ENCODE measurements at regions not wholly inside any gene's neighbourhood (a gene's known extent, or its start where the extent isn't known, plus 50 kb on each side); places are given as distances from the start of the nearest gene placed in this dataset.

DNA sequence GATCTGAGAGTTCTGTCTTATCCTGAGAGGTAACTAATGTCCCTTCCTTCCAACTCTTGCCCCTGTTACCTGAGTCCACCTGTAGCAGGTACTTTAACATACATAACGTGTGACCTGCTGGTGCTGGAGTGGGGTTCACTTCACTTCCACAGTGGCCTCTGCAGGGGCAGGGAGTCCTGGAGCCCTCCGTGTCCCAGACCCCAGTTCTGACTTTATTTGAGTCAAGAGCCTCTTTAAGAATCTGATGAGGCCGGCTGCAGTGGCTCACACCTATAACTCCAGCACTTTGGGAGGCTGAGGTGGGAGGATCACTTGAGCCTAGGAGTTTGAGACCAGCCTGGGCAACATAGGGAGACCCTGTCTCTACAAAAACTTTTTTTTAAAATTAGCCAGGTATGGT is 117.0 kb upstream of the RET start:
- TF ChIP-seq MAZ (IDR thresholded peaks at IDR 0.05; ENCODE audit: borderline replicate concordance, low read depth, low read length) = no peak
- TF ChIP-seq RFX5 (IDR thresholded peaks at IDR 0.05; ENCODE audit: low read depth, low read length) = no peak
- no peak for TF ChIP-seq NFE2L2 (IDR thresholded peaks at IDR 0.05; ENCODE audit: low read depth, low read length)
- no peak for TF ChIP-seq FOS (IDR thresholded peaks at IDR 0.05; ENCODE audit: low read depth, low read length)
- TF ChIP-seq, protein P1, sequence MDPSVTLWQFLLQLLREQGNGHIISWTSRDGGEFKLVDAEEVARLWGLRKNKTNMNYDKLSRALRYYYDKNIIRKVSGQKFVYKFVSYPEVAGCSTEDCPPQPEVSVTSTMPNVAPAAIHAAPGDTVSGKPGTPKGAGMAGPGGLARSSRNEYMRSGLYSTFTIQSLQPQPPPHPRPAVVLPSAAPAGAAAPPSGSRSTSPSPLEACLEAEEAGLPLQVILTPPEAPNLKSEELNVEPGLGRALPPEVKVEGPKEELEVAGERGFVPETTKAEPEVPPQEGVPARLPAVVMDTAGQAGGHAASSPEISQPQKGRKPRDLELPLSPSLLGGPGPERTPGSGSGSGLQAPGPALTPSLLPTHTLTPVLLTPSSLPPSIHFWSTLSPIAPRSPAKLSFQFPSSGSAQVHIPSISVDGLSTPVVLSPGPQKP (IDR thresholded peaks at IDR 0.05; ENCODE audit: borderline replicate concordance, low read depth, low read length) = no peak
- TF ChIP-seq MXI1 (IDR thresholded peaks at IDR 0.05; ENCODE audit: borderline replicate concordance, low read depth, low read length) = no peak
- TF ChIP-seq RCOR1 (IDR thresholded peaks at IDR 0.05; ENCODE audit: insufficient replicate concordance, low read length) = no peak
- no peak for TF ChIP-seq POLR2A (IDR thresholded peaks at IDR 0.05; ENCODE audit: low read depth, low read length)
- no peak for TF ChIP-seq CHD1 (IDR thresholded peaks at IDR 0.05; ENCODE audit: low read depth, low read length)
- no peak for TF ChIP-seq RAD21 (IDR thresholded peaks at IDR 0.05; ENCODE audit: low read length)
- no peak for TF ChIP-seq MAFK (IDR thresholded peaks at IDR 0.05; ENCODE audit: low read depth, low read length)
- no peak for TF ChIP-seq SMC3 (IDR thresholded peaks at IDR 0.05; ENCODE audit: low read depth, low read length)
- TF ChIP-seq CEBPB (IDR thresholded peaks at IDR 0.05; ENCODE audit: low read depth, low read length) = no peak
- TF ChIP-seq, protein P2, sequence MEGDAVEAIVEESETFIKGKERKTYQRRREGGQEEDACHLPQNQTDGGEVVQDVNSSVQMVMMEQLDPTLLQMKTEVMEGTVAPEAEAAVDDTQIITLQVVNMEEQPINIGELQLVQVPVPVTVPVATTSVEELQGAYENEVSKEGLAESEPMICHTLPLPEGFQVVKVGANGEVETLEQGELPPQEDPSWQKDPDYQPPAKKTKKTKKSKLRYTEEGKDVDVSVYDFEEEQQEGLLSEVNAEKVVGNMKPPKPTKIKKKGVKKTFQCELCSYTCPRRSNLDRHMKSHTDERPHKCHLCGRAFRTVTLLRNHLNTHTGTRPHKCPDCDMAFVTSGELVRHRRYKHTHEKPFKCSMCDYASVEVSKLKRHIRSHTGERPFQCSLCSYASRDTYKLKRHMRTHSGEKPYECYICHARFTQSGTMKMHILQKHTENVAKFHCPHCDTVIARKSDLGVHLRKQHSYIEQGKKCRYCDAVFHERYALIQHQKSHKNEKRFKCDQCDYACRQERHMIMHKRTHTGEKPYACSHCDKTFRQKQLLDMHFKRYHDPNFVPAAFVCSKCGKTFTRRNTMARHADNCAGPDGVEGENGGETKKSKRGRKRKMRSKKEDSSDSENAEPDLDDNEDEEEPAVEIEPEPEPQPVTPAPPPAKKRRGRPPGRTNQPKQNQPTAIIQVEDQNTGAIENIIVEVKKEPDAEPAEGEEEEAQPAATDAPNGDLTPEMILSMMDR (conservative IDR thresholded peaks at IDR 0.05; ENCODE audit: low read depth, low read length) = no peak
- TF ChIP-seq, protein P3, sequence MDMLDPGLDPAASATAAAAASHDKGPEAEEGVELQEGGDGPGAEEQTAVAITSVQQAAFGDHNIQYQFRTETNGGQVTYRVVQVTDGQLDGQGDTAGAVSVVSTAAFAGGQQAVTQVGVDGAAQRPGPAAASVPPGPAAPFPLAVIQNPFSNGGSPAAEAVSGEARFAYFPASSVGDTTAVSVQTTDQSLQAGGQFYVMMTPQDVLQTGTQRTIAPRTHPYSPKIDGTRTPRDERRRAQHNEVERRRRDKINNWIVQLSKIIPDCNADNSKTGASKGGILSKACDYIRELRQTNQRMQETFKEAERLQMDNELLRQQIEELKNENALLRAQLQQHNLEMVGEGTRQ (IDR thresholded peaks at IDR 0.05; ENCODE audit: low read depth, low read length) = no peak
- no peak for TF ChIP-seq BHLHE40 (IDR thresholded peaks at IDR 0.05; ENCODE audit: low read depth, low read length)
- no peak overlapping the region for H3K4ac ChIP-seq (ENCODE audit: low read depth, low read length)
- no peak overlapping the region for H2AFZ ChIP-seq (replicated peaks; ENCODE audit: low read length, poor library complexity)
- H3K4me3 ChIP-seq (ENCODE audit: insufficient read depth, low read depth, low read length) = no peak overlapping the region
- no peak overlapping the region for H4K91ac ChIP-seq (ENCODE audit: insufficient read depth, low read depth, low read length)
- POLR2A ChIA-PET (ENCODE audit: unreplicated experiment) = no interaction called here
- H2AK9ac ChIP-seq (replicated peaks; ENCODE audit: low read depth, low read length, poor library complexity) = no peak overlapping the region
- in situ Hi-C loops (cut with MboI; ENCODE audit: low sequenced_read_pairs) (no loop called here), intact Hi-C loops (cut with micrococcal nuclease) (no loop called here), dilution Hi-C loops (cut with HindIII; ENCODE audit: low sequenced_read_pairs, unreplicated experiment) (no loop called here)
- no peak overlapping the region for H2AK5ac ChIP-seq (ENCODE audit: low read depth, low read length)
- no peak overlapping the region for H4K8ac ChIP-seq (ENCODE audit: low read depth in 2 of 2, low read length in 2 of 2)
- no peak overlapping the region for H3K9ac ChIP-seq (ENCODE audit: low read depth, low read length)
- CTCF ChIA-PET = interaction anchor here (0.9 kb wide), 1 partner anchor 11 kb away, joined by 3 read pairs; no protein-coding TSS in a partner anchor
- no peak overlapping the region for H2BK20ac ChIP-seq (ENCODE audit: low read depth, low read length)
- no peak overlapping the region for H3K27ac ChIP-seq (ENCODE audit: insufficient read depth, low read length)
- DNase-seq = no peak
- no peak for ATAC-seq (ENCODE audit: low read depth)
- no peak overlapping the region for H2BK15ac ChIP-seq (ENCODE audit: low read depth, low read length)
- no CpG with 5 or more reads among the region's 3 CpGs for WGBS, 2 experiments (ENCODE audit: extremely low coverage in 2 of 2, insufficient read length in 1 of 2)
- H4K5ac ChIP-seq (ENCODE audit: low read depth, low read length) = no peak overlapping the region
- H3K23ac ChIP-seq (ENCODE audit: low read depth, low read length) = no peak overlapping the region
- H3K18ac ChIP-seq (ENCODE audit: low read depth, low read length) = no peak overlapping the region
- no TSS peak for BruUV-seq (replicated peaks)
- no peaks in the 10 kb centered on the region for H3K9me3 ChIP-seq (ENCODE audit: control insufficient read depth, insufficient read depth, low read length)
- no peaks in the 10 kb centered on the region for H4K20me1 ChIP-seq (ENCODE audit: insufficient read depth, low read length)
- no peak overlapping the region for H2BK5ac ChIP-seq (ENCODE audit: low read depth, low read length, poor library complexity, severe bottlenecking)
- H3K36me3 ChIP-seq (ENCODE audit: control insufficient read depth, insufficient read depth, low read length) = no peaks in the 10 kb centered on the region
- no peaks in the 10 kb centered on the region; the same call in 1 of the 2 replicates for H3K27me3 ChIP-seq (ENCODE audit: control insufficient read depth, insufficient read depth, low read length)
- H3K79me1 ChIP-seq (ENCODE audit: low read depth in 1 of 2, low read length in 2 of 2) = no peaks in the 10 kb centered on the region
- H2BK120ac ChIP-seq (ENCODE audit: low read depth, low read length) = no peak overlapping the region
- no peak overlapping the region for H3K14ac ChIP-seq (replicated peaks; ENCODE audit: low read depth, low read length)
- H3K56ac ChIP-seq (ENCODE audit: extremely low read depth, insufficient read depth, low read length) = no peak overlapping the region
- no peaks in the 10 kb centered on the region for H3K9me1 ChIP-seq (ENCODE audit: insufficient read depth, low read length)
- H3K4me1 ChIP-seq (ENCODE audit: control insufficient read depth, insufficient read depth, low read length) = no peaks in the 10 kb centered on the region
- H3K4me2 ChIP-seq (ENCODE audit: low read depth, low read length) = no peak overlapping the region

Measured in IMR-90 (cell line).